MM.1S (cell line): ENCODE measurements at regions not wholly inside any gene's neighbourhood (a gene's known extent, or its start where the extent isn't known, plus 50 kb on each side); places are given as distances from the start of the nearest gene placed in this dataset.

ENCODE experiments used
- DNase-seq: peaks from one replicate; pipeline ENCODE4 v3.0.0-alpha.2; 2015
- H2AFZ ChIP-seq: fragments of 300-600 bp; sonication (generic); 2 replicates; pipeline ENCODE4 v1.6.0; 2016; ENCODE audit warnings: antibody characterized with exemption, low read length
- H3F3A ChIP-seq: fragments of 300-600 bp; sonication (generic); 2 replicates; pipeline ENCODE4 v1.6.1; 2016; ENCODE audit warnings: mild to moderate bottlenecking, antibody characterized with exemption, low read length, moderate library complexity, mixed read lengths; ENCODE audit not compliant: insufficient read depth
- H3K27ac ChIP-seq: fragments of 300-600 bp; sonication (generic); 2 replicates; pipeline ENCODE4 v1.5.1; 2016; ENCODE audit warnings: mild to moderate bottlenecking, low read length
- H3K27me3 ChIP-seq: fragments of 300-600 bp; sonication (generic); replicated peaks from 2 replicates; pipeline ENCODE4 v1.6.0; 2016; ENCODE audit warnings: low read length; ENCODE audit not compliant: insufficient read depth
- H3K36me3 ChIP-seq: fragments of 300-600 bp; sonication (generic); replicated peaks from 2 replicates; pipeline ENCODE4 v1.6.1; 2016; ENCODE audit warnings: mild to moderate bottlenecking, low read length, mixed read lengths; ENCODE audit not compliant: insufficient read depth
- H3K4me1 ChIP-seq: fragments of 300-600 bp; sonication (generic); 2 replicates; pipeline ENCODE4 v1.6.1; 2016; ENCODE audit warnings: low read length, mixed read lengths
- H3K4me2 ChIP-seq: fragments of 300-600 bp; sonication (generic); 2 replicates; pipeline ENCODE4 v1.6.0; 2016; ENCODE audit warnings: low read depth, low read length
- H3K4me3 ChIP-seq: fragments of 300-600 bp; sonication (generic); 2 replicates; pipeline ENCODE4 v1.5.1; 2016; ENCODE audit warnings: low read length, mixed read lengths
- H3K79me2 ChIP-seq: fragments of 300-600 bp; sonication (generic); 2 replicates; pipeline ENCODE4 v1.6.1; 2016; ENCODE audit warnings: mixed run types, low read length, mixed read lengths
- H3K9ac ChIP-seq: fragments of 300-600 bp; sonication (generic); 2 replicates; pipeline ENCODE4 v1.6.1; 2016; ENCODE audit warnings: low read length, mixed read lengths
- H3K9me2 ChIP-seq: fragments of 300-600 bp; sonication (generic); replicated peaks from 2 replicates; pipeline ENCODE4 v1.6.1; 2016; ENCODE audit warnings: mild to moderate bottlenecking, low read length, mixed read lengths; ENCODE audit not compliant: insufficient read depth
- H3K9me3 ChIP-seq: fragments of 300-600 bp; sonication (generic); replicated peaks from 2 replicates; pipeline ENCODE4 v1.6.1; 2016; ENCODE audit warnings: mild to moderate bottlenecking, low read length, mixed read lengths; ENCODE audit not compliant: insufficient read depth
- H4K20me1 ChIP-seq: fragments of 300-600 bp; sonication (generic); 2 replicates; pipeline ENCODE4 v1.6.1; 2016; ENCODE audit warnings: mild to moderate bottlenecking, low read length, moderate library complexity, mixed read lengths; ENCODE audit not compliant: insufficient read depth
- EZH2 ChIP-seq: fragments of 300-600 bp; sonication (generic); optimal IDR thresholded peaks from 2 replicates; pipeline ENCODE3; 2017; ENCODE audit warnings: low read depth, mild to moderate bottlenecking, antibody characterized with exemption, low read length, mixed read lengths
- EZH2phosphoT487 ChIP-seq: fragments of 300-600 bp; sonication (generic); IDR thresholded peaks from 2 replicates; pipeline ENCODE4 v1.6.1; 2018; ENCODE audit warnings: antibody characterized with exemption, low read length
- TF ChIP-seq, protein P1 (sequence below): fragments of 300-600 bp; sonication (generic); IDR thresholded peaks from 2 replicates; pipeline ENCODE4 v1.5.1; 2016; ENCODE audit warnings: antibody characterized with exemption, low read length, mixed read lengths

DNA sequence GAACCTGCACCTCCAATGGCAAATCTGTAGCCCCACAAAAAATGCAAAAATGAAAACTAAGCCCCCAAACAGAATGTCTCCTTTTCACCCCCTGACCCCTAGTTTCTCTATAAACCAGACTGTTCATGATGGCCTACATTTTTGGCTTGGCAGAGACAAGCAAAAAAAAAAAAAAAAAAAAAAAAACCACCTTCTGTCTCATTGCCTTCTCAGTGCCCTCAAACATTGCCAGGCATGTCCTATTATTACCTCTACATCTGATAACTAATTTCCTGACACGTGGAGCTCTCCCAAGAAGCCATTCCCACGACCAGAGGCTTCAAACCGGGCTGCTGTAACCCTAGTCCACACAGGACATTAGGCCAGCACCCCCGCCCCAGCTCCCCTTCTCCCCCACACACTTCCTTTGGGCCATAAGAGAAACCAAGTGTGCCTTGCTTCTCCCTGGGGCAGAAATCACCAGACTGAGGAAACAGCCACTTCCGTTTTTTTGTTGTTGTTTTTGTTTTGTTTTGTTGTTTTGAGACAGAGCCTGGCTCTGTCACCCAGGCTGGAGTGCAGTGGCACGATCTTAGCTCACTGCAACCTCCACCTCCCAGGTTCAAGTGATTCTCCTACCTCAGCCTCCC, 65.4 kb downstream of the GPR6 start:
- Histone ChIP-seq H3K9ac (no peak overlapping the region), H4K20me1 (no peaks in the 10 kb centered on the region), H3K4me2 (no peak overlapping the region), H3K9me3 (no peaks in the 10 kb centered on the region), H3K4me1 (no peaks in the 10 kb centered on the region), H3K9me2 (no peaks in the 10 kb centered on the region), H3K4me3 (no peak overlapping the region), H3F3A (no peaks in the 10 kb centered on the region), H3K27ac (no peak overlapping the region), H2AFZ (no peak overlapping the region), H3K36me3 (no peaks in the 10 kb centered on the region), H3K27me3 (no peaks in the 10 kb centered on the region), H3K79me2 (no peaks in the 10 kb centered on the region)
- DNase-seq, result no peak
- no peak for TF ChIP-seq EZH2

DNA sequence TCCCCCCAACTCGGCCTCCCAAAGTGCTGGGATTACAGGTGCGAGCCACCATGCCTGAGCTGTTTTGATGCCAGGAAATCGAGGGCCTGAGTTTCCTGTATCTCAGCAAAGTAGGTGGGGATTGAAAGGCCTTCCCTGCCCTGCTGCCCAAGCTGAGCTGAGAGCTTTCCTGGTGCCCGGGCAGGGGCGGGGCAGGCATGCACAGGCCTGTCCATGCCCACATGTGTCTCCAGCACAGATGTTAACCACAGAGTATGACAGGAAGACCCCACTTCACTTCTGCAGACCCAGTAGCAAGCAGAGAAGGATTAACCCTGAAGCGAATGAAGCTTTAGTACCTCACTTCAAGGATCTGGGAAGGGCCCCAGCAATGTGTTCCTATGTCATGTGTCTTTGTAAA, 66.0 kb downstream of the GPR6 start:
- Histone ChIP-seq H2AFZ (no peak overlapping the region), H3K79me2 (no peaks in the 10 kb centered on the region), H3K27me3 (no peaks in the 10 kb centered on the region), H3K27ac (no peak overlapping the region), H3K4me1 (no peaks in the 10 kb centered on the region), H3K9ac (no peak overlapping the region), H3K36me3 (no peaks in the 10 kb centered on the region), H3K4me3 (no peak overlapping the region), H3F3A (no peaks in the 10 kb centered on the region), H3K4me2 (no peak overlapping the region), H4K20me1 (no peaks in the 10 kb centered on the region), H3K9me3 (no peaks in the 10 kb centered on the region), H3K9me2 (no peaks in the 10 kb centered on the region)
- DNase-seq, result no peak
- TF ChIP-seq EZH2 (no peak), EZH2phosphoT487 (no peak)
- TF ChIP-seq, protein P1, sequence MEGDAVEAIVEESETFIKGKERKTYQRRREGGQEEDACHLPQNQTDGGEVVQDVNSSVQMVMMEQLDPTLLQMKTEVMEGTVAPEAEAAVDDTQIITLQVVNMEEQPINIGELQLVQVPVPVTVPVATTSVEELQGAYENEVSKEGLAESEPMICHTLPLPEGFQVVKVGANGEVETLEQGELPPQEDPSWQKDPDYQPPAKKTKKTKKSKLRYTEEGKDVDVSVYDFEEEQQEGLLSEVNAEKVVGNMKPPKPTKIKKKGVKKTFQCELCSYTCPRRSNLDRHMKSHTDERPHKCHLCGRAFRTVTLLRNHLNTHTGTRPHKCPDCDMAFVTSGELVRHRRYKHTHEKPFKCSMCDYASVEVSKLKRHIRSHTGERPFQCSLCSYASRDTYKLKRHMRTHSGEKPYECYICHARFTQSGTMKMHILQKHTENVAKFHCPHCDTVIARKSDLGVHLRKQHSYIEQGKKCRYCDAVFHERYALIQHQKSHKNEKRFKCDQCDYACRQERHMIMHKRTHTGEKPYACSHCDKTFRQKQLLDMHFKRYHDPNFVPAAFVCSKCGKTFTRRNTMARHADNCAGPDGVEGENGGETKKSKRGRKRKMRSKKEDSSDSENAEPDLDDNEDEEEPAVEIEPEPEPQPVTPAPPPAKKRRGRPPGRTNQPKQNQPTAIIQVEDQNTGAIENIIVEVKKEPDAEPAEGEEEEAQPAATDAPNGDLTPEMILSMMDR, result no peak

DNA sequence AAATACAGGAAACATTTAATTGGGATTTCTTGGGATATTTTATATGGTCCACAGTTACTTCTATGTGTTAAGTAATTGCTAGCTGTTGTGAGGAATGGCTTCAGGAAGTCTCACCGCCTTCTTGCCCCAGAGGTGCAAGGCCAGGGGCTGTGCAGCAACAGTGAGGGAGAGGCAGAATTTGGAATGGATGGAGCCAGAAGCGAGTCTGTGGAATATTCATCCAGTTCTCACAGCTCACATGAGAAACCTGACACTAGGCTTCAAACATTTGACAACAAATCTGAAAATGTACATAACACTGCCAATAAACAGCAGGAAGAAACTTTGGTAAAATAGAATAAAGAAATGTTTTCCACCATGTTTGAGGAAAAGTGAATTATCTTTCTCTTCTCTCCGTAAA, 66.5 kb downstream of the GPR6 start:
- no peaks in the 10 kb centered on the region for H3K9me3 ChIP-seq
- H3K9ac ChIP-seq, result no peak overlapping the region
- H3K27ac ChIP-seq, result no peak overlapping the region
- no peak overlapping the region for H3K4me2 ChIP-seq
- H3K9me2 ChIP-seq, result no peaks in the 10 kb centered on the region
- no peaks in the 10 kb centered on the region for H4K20me1 ChIP-seq
- no peak for DNase-seq
- no peaks in the 10 kb centered on the region for H3K27me3 ChIP-seq
- no peaks in the 10 kb centered on the region for H3K4me1 ChIP-seq
- no peaks in the 10 kb centered on the region for H3K79me2 ChIP-seq
- no peaks in the 10 kb centered on the region for H3F3A ChIP-seq
- H3K36me3 ChIP-seq, result no peaks in the 10 kb centered on the region
- TF ChIP-seq, protein P1, result no peak
- TF ChIP-seq EZH2phosphoT487, result no peak
- TF ChIP-seq EZH2, result no peak
- H3K4me3 ChIP-seq, result no peak overlapping the region
- H2AFZ ChIP-seq, result no peak overlapping the region

- Histone ChIP-seq H3K4me3 (no peak overlapping the region), H3K79me2 (no peaks in the 10 kb centered on the region), H3K36me3 (no peaks in the 10 kb centered on the region), H3K27me3 (no peaks in the 10 kb centered on the region), H3K4me2 (no peak overlapping the region), H3K9me2 (no peaks in the 10 kb centered on the region), H3F3A (no peaks in the 10 kb centered on the region), H3K4me1 (no peaks in the 10 kb centered on the region), H2AFZ (no peak overlapping the region), H3K27ac (no peak overlapping the region), H4K20me1 (no peaks in the 10 kb centered on the region), H3K9ac (no peak overlapping the region), H3K9me3 (no peaks in the 10 kb centered on the region)
- TF ChIP-seq EZH2 (no peak), EZH2phosphoT487 (no peak)
- TF ChIP-seq, protein P1, result no peak
- no peak for DNase-seq
Observed at GRCh38 chr6:110048221-110048875, 70.2 kb downstream of the GPR6 start.
